HG02759 (cell line): ENCODE measurements at regions not wholly inside any gene's neighbourhood (a gene's known extent, or its start where the extent isn't known, plus 50 kb on each side); places are given as distances from the start of the nearest gene placed in this dataset.
A peak's percentile ranks its signal among the peaks of the same experiment; 100 is the strongest.
"Not testable (repeated sequence)": the region's sequence is repeated elsewhere in the genome, so short reads cannot be mapped to it uniquely, and the experiment has no call there.

ENCODE experiments used
- ATAC-seq: cut with Tn5 transposase; IDR thresholded peaks from one replicate; pipeline ENCODE4 v1.9.1; 2021; ENCODE audit warnings: mild to moderate bottlenecking, moderate library complexity; ENCODE audit not compliant: unreplicated experiment

DNA sequence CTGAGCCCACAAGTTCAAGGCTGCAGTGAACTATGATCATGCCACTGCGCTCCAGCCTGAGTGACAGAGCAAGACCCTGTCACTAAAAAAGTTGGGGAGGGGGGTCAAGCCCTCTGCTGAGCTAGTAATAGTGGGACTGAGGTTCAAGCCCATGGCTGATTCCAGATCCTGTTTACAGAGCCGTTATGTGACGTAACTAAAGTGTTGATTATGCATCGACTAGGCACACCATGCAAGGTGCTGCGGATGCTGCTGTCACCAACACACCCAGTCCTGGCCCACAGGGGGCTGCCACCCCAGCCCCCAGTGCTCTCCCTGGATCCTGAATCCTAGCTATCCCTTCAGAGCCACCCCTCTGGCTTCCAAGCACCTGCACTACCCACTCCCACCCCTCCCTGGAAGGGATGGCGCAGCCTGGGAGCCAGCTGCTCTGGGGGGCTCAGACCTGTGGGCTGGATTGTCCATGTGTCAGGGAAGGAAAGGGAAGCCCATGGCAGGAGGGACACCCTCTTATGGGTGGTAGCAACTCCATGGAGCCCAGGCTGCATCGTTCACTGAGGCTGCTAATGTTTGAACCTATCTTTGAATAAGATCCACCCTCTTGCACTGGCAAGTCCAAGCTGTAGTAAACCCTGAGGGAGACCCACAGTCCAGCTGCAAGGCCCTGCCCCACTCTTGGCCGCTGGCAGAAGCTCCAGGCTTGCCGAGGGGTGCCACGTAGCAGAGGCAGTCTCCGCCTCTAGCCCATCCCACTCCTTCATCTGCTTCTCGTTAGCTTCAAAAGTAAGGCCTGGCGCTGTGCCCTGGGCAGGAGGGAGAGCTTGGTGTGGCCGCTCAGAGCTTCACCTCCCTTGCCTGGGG is 95.0 kb downstream of the SNX5 start:
- no peak for ATAC-seq

DNA sequence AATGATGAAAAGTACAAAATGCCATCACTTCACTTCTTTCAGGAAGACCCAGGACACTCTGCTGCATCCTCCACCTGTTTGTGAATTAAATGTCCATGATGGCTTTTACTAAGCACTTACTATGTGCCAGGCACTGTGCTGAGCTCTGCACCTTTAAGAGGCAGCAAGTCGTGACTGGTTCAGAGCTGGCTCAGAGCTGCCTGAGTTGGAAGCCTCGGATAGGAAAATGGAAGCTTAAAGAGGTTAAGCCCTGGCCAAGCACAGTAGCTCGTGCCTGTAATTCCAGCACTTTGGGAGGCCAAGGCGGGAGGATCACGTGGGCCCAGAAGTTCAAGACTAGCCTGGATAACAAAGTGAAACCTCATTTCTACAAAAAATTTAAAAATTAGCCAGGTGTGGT is 95.6 kb downstream of the SNX5 start:
- ATAC-seq, result no peak

DNA sequence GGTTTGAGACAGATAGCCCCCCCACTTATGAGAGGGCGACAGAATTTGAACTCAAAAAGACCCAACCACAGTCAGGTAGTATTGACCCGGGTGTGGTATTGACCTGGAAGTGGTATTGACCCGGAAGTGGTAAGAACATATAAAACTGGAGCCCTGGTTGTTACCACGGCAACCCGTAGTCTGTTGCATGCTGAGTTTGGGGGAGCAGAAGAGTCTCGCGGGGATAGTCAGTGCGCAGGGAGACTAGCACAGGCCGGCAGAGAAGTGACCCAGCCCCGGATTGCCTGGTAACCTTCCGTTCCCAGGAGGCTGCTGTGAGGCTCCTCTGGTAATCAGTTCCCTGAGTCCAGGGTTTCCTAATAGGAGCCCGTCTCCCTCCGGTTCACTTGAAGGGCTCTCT is 96.2 kb downstream of the SNX5 start:
- no peak for ATAC-seq

DNA sequence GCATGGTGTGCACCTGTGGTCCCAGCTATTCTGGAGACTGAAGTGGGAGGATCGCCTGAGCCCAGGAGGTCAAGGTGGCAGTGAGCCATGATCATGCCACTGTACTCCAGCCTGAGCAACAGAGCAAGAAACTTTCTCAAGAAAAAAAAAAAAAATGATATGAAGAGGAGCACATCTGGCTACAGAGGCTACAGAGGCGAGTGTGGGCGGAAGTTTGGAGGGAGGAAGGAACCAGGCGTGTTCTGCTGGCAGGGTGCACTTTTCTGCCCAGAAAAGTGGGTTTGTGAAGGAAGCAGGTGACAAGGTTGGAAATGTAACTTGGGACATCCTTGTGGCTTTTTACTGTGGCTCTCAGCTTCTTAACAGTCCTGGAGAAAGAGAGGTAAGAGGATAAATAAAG is 96.7 kb downstream of the SNX5 start:
- ATAC-seq, result no peak

DNA sequence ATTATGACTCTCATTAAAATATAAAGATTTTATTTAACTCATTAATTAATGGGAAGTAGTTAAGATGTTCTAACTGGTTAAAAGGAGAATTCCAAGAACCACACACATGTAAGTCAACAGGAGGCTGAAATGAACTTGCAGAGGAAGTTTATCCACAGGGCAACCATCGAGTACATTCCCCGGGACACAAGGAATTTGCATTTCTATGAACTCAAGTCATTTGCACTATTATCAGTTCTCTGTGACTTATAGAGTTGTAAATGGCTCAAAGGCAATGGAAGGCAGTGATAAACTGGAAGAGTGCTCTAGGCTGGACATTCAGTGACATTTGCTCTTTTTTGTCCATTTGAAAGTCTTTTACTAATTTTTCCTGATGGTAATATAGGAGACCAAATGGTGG is 97.4 kb downstream of the SNX5 start:
- ATAC-seq, result no peak

DNA sequence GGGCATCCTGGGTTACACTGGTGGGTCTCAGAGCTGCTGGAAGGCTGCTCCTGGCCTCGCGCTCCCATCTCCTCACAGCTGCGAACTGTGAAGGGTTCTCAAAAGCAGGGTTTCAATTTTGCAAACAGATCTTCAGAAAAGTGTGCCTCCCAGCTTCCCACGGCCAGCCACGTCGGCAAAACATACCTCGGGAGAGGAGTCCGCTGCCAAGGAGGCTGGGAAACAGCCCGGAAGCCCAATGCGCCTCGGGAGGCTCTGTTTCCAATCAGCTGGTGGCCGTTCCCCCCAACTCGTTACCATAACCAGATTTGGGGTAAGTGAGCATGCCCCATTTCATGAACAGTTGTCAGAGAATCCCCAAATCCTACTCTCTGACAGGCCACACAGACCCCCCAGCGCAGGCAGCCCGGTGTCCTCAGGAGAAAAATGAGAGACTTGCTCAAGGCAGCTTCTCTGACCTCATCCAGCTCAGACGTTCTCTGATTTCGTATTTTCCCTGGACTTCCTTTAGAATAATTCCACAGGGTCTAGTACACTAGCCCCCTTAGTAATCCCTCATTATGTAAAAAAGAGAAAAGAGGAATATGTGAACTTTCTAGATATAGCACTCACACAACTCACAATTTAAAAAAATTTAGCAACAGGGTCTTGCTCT is 98.4 kb downstream of the SNX5 start:
- ATAC-seq, result no peak

DNA sequence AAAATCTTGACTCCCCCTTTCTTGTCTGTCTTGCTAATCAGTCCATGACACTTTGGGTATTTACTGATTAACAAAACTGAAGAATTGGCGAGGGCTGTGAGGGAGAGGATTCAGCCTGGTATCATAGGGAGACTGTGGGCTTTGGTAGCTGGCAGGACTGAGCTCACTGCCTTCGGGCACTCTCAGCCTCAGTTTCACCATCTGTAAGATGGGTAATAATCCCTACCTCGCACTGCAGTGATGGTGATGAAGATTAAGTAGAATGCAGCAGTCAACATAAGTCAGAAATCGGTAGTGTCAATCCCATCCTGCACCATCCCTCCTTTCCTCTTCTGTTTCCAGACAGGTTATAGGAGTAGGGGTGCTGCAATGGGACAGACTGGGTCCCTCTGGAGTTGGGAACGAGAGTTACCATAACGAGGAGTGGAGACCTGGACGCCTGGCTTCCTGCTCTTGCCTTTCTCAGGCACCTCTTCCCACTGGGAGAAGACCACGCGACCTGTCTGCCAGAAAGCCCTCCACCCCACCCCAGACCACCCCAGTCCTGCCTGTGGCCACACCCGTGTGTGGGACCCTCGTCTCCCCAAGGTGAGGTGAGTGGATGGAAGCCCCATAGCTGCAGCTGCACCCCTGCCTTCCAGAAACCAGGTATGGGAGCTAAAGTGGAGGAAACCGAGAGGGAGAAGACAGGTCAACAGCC is 99.1 kb downstream of the SNX5 start:
- no peak for ATAC-seq

DNA sequence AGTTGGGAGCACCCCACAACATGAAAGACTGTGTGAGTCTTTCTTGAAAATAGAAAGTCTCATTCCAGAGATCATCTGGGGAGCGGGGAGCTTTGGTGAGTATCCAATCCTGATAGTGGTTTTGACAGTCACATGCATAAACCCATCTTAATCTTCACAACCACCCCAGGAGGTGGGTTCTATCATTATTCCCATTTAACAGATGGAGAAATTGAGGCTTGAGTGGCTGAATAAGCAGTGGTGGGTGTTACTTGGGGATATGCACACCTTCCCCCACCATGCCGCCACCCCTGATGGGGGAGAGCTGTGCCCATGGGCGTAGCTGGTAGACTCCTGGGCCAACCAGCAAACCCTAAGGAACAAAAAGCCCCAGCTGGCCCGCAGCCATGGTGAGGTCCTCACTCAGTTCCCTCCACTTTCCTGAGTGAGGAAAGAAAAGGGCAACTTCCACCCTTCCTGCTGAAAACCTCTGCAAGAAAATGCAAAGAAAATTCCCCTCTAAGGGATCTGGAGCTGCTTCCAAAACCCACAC is 99.8 kb downstream of the SNX5 start:
- ATAC-seq, result no peak

DNA sequence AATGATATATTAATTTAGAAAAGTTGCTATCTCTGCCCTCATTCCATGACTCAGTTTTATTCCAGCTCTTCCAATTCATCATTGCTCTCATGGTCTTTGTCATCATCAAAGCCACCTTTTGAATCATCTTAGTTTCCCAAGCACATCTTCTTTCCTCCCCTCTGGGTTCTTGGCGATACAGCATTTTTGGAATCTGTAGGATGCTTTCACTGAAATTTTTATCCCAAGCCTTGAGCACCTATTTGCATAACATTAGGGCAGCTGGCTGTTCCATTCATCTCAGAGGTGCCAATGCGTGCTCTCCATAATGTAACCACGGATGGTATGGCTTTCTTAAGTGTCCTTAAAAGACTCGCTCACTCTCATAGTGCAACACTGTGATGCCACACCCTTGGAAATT is 100.4 kb downstream of the SNX5 start:
- no peak for ATAC-seq

DNA sequence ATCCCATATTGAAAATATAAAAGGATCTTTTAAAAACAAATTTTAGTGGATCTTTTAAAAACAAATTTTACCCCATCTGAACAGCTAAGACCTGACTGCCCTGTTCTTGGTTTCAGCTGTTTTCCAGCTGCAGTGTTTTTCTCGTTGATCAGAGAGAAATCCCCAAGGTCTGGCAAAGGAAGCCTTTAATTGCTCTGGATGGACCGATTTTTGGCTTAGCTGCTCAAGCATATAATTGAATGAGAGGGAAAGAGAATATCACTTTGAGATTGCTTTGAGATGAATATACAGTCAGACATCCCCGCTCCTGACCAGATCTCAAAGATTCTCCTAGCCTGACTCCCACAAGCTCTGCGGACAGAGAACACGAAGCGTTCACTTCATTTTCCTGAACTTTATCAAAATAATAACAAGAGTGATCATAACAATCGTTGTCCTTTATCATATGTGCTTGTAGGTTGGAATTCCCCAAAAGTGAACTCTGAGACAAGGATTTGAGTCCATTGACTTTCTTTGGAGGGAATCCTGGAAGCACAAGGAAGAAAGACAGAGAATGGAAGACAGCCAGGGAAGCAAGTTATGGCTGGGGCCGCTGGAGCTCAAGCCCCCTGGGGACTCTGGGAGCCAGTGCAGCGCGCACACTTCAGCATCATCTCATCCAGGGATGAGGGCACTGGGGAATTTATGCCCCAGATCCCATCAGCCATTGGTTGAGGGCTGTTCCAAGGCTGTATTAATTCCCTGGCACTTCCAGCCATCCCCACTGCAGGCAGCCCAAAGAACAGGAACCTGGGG is 101.3 kb downstream of the SNX5 start:
- ATAC-seq, result no peak

DNA sequence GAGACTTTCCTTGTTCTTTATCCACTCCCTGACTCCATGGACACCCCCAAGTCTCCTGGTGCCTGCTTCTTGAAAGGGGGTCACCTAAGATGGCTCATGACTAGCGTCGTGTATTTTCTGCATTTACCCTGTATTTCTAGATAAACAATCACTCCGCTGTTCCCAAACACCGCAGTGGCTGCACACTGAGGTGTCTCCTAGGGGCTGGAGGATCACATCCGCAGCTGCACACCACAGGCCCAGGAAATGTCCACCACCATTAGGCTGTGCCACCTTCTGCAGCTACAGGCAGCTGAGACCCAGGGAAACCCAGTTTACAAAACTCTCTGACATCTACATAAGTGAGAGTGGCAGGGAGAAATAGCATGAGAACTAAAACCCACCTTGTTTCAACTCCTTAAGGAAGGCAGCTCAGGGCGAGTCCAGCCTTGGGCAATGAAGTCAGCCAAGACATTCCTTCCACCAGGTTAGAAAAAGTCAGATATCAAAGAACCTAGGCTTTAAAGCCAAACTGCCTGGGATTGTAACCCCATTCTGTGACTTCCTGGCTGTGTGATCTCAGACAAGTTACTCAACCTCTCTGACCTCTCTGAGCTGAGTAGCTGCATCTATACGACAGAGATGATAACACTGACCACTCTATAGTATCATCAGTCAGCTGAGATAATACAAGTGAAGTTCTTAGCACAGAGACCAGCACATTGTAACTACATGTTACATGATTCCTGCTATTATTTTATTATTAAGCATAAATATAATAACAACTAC is 102.2 kb downstream of the SNX5 start:
- no peak for ATAC-seq

DNA sequence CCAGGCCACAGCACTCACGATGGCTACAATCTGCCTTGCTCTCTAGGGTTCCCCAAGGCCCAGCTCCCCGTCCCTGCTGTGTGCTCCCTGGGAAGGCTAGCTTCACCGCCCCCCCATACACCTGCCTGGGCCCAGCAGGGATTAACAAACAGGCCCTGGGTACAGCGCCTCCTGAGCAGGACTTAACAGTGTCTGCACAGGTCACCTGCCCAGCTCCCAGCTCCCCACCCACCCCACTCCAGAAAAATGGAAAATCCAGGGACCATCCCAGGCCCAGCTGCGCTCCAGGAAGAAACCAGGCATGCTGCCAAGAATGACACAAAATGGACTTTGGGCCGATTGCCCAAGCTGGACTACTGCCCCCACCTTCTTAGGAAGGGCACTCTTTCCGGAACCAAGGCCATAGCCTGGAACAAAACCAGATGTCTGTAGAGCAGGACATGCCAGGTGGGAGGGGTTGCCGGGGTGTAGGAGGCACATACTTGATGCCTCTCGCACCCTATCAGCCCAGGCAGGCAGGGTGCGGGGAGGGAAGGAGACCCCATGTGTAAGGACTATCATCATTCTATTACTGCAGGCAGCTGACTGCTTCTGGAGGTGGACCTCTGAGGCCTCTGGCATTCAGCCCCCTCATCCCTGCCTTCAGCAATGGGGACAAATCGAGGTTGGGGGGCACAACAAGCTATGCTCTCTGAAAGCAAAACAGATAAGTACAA is 104.9 kb downstream of the SNX5 start:
- no peak for ATAC-seq

DNA sequence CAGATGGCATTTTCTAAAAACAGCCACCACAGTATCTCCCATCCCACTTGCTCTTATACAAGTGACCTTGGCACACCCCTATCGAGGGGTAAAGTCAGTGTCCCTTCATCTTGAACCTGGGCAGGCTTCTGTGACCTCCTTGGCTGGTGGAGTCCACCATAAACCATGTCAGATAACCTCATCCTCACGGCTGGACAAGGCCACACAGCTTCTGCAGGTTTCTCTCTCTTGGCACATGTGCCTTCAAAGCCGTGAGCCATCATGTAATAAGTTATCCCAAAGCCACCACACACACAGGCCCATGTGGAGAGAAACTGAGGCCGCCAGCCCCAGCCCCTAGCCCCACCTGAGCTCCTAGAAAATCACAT is 105.4 kb downstream of the SNX5 start:
- ATAC-seq, result no peak

DNA sequence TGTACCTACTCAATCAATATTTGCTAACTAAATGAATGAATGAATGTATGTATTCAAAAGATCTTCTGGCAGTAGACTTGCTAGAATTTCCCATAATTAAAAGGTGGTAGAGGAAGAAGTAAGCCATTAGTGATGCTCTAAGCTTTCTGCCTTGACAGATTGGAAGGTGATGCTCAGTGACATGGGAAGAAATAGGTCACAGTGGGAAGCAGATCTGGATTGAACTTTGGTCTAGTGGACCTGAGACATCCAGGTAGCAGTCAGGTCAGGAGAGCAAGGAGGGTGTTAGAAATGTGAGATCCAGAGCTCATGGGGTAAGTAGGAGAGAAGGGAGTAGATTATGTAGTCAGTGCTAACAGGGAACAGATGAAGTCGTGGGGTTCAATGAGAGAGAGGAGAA is 106.4 kb downstream of the SNX5 start:
- no peak for ATAC-seq

DNA sequence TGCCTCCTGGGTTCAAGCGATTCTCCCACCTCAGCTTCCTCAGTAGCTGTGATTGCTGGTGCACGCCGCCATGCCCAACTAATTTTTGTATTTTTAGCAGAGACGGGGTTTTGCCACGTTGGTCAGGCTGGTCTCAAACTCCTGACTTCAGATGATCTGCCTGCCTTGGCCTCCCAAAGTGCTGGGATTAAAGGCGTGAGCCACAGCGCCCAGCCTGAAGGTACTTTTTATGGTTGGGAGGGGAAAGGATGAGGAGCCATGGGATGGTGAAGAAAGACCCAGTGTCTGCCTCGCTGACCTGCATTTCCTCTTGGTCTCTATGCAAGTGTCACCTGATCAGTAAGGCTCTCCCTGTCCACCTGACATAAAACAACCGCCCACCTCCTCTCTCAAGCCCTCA is 107.0 kb downstream of the SNX5 start:
- ATAC-seq, result not testable (repeated sequence)

DNA sequence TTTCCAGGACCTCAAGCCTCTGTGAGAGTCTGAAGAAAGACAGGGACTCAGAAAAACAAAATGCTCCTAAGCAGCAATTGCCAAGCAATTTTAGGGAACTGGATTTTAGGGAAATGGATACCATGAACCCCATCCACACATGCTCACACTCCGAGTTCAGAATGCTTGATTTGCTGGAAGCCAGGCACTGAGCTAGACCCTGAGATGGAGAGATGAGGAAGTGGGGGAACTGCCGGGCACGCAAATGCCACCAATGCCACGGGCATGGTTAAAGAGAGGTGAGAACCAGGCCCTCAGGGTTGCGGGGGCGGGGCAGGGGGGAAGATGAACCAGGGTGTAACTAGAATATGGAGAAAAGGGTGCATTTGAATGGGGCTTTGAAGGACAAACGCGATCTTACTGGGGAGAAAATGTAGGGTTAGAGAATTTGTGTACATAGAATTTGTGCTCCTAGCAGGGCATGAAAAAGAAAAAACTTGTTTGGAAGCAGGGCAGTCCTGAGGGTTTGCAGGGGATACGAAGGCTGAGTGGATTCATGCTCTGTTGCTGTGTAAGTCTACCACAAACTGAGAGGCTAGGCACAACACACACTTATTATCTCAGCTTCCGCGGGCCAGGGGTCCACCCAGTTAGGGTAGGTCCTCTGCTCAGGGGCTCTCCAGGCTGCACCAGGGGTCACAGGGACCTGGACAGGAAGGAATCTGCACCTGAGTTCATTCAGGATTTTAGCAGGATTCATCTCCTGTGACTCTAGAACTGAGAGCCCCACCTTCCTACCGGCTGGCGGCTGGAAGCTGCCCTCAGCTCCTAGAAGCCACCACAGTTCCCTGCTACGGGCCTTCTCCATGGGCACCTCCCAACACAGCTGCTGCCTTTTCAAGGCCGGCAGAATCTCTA is 108.0 kb downstream of the SNX5 start:
- ATAC-seq, result no peak

DNA sequence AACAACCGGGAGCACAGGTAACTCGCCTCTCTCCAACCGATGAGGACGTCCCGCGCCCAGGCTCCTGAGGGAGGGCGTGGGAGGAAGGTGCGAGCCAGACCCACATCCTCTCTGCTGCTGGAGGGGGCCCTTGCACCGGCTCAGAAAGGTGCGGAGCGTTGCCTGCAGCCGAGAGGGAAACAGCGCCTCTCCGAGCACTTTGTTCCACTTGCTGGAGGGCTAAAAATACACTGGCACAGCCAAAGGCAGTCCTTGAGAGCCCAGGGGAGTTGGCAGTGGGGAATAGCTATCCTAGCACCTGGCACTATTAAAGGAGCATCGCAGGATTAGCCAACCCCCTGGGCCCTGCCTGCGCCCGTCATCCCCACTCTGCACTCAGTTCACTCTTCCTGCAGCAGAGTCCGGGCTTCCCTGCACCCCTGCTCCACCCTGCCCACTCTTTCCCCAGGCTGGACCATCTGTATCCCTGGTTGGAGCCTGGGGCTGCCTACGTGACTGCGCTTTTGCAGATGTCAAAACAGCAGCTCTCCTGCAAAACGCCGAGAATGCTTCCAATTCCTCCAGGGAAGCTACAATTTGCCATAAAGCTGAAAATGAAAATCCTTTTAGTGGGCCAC is 108.9 kb downstream of the SNX5 start:
- ATAC-seq, result no peak

DNA sequence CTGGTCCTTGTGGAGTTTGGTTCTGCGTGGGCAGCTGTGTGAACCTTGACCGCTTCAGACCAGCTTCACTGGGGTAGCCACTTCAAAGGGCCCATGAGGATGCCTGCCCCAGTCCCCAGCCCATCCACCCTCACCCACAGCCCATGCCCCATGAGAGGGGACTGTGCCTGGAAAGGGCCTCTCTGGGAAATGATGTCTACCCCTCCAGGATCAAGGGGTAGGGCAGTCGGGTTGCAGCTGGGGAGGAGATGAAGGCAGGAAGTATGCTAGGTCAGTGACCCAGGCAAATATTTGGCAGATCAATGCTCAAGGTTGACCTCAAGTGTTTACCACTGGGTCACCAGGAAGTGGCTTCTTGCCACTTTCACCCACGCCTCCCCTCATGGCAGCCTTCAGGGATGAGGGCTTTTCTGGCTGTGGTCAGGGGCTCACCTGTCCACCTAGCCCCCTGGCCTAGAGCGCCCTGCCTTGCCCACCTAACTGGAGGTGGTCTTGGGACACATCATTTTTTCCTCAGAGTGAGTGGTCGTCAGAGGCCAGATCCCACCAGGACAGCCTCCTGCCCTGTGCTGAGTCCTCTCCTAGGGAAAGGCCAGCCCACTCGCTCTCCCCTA is 109.5 kb downstream of the SNX5 start:
- peak; percentile 37 for ATAC-seq
